Muscle of leg (tissue), 3 donors: ENCODE measurements at regions not wholly inside any gene's neighbourhood (a gene's known extent, or its start where the extent isn't known, plus 50 kb on each side); places are given as distances from the start of the nearest gene placed in this dataset.

Source experiments
- DNase-seq: peaks from one replicate; pipeline ENCODE4 v3.0.0; 2013
- H3K27ac ChIP-seq: one replicate; pipeline ENCODE4 v1.5.1; 2013; ENCODE audit warnings: mild to moderate bottlenecking, low read length, control low read depth
- H3K27me3 ChIP-seq: one replicate; pipeline ENCODE4 v1.6.1; 2013; ENCODE audit warnings: low read length; ENCODE audit not compliant: control insufficient read depth, insufficient read depth
- H3K36me3 ChIP-seq: one replicate; pipeline ENCODE4 v1.6.1; 2013; ENCODE audit warnings: low read length; ENCODE audit not compliant: control insufficient read depth, insufficient read depth
- H3K4me1 ChIP-seq: one replicate; pipeline ENCODE4 v1.6.1; 2013; ENCODE audit warnings: low read length; ENCODE audit not compliant: control insufficient read depth, insufficient read depth
- H3K4me3 ChIP-seq: one replicate; pipeline ENCODE4 v1.5.1; 2013; ENCODE audit warnings: low read length, control low read depth
- H3K9me3 ChIP-seq: replicated peaks from 2 replicates; pipeline ENCODE4 v1.6.1; 2013; ENCODE audit warnings: low read depth, low read length; ENCODE audit not compliant: control insufficient read depth
- WGBS: methylation state at CpG from one replicate; pipeline ENCODE4 v1.1.5; 2013; ENCODE audit warnings: missing lambda C conversion rate; ENCODE audit not compliant: insufficient coverage; 5-methylcytosine and 5-hydroxymethylcytosine counted together

DNA sequence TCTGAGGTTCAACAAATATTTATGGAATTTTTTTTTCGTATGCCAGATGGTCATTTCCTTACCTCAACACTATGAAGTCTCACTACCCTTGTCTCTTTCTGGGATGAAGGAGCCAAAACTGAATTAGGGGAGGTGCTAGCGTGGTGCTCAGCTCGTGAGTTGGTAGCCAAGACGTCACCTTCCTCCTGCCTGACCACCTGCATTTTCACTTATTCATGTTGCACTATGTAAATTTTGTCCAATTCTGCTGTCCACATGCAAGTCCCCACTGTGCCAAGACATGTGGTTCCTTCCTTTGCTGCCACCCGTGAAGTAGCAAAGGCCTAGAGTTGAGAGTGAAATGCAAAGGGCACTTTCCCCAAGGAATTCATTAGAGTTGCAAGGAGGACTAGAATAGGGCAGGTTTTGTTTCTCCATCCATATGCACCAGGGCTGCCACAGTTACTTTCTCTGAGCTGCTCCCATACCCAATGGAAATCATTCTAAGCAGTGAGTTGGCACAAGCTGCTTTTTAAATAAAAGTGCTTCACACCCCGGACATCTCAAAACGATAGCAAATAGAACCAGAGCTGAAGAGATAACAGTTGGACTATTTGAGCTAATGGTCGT is 591.3 kb upstream of the NOX3 start:
- WGBS = 43% methylated on average over 2 of the region's 8 CpGs
- no peak for DNase-seq
- no peaks in the 10 kb centered on the region for H3K27me3 ChIP-seq
- no peak overlapping the region for H3K27ac ChIP-seq
- H3K9me3 ChIP-seq = no peaks in the 10 kb centered on the region
- no peaks in the 10 kb centered on the region for H3K4me1 ChIP-seq
- no peak overlapping the region for H3K4me3 ChIP-seq
- H3K36me3 ChIP-seq = no peaks in the 10 kb centered on the region

DNA sequence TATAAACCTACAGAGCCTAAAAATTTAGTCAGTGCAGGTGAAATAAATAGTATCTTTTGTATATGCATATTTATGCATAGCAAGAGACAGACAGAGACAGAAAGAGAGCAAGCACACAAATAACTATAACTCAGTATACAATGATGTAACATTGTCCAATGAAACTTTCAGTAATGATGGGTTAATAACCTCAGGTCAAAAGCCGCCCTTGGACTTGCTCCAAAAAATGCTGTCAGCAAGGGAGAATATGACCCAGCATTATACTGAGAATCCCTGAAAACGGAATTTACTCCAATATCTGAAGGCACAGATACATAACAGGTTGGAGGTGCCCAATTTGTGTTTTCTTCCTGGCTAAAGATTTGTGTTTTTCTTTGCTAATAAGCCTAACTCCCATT is 590.6 kb upstream of the NOX3 start:
- no peak overlapping the region for H3K4me3 ChIP-seq
- H3K27ac ChIP-seq = no peak overlapping the region
- no peaks in the 10 kb centered on the region for H3K9me3 ChIP-seq
- H3K27me3 ChIP-seq = no peaks in the 10 kb centered on the region
- WGBS = 60% methylated on average over 1 of the region's 2 CpGs
- no peaks in the 10 kb centered on the region for H3K4me1 ChIP-seq
- no peak for DNase-seq
- no peaks in the 10 kb centered on the region for H3K36me3 ChIP-seq

DNA sequence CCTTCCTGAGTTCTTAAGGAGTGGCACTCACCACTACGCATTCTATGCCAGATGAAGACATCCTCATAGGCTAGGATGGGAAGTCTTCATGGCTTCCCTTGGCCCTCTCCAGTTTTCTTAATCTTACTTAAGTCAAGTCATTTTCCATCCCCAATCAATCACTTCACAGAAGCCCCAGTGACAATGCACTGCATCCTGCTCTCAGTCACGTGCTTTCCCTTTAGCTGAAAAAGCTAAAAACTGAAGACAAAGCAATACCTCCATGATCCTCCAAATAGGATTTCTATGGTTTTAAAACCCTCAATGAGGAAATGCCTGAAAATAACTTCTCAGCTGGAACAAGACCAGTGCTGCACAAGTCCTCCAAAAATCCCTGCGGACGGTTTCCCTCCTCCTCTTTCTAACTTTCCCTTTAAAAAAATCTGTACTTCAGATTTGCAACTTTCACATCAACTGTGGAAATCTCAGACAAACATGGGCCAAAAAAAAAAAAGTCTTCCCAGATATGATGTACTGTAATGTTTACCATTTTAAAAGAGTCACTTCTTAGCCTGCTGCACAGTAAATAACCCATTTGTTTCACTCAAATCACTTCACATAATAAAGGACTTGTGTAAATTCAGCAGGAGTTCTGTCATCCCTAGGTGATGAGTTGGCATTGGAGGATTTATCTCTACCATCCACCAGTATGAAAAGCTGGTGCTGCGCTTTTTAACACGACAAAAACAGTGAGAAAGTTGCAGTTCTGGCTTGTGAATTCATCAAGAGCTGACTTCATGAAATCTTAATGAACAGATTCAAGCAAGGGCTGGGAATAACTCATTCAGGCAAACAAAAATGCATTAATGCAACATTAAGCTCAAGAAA is 590.0 kb upstream of the NOX3 start:
- peak; percentile 73 for DNase-seq
- Histone ChIP-seq H3K4me3 (no peak overlapping the region), H3K27ac (peak overlapping the region; percentile 42), H3K36me3 (no peaks in the 10 kb centered on the region), H3K27me3 (no peaks in the 10 kb centered on the region), H3K4me1 (no peaks in the 10 kb centered on the region), H3K9me3 (no peaks in the 10 kb centered on the region)
- 0% methylated on average over 1 of the region's 6 CpGs for whole genome bisulfite sequencing

DNA sequence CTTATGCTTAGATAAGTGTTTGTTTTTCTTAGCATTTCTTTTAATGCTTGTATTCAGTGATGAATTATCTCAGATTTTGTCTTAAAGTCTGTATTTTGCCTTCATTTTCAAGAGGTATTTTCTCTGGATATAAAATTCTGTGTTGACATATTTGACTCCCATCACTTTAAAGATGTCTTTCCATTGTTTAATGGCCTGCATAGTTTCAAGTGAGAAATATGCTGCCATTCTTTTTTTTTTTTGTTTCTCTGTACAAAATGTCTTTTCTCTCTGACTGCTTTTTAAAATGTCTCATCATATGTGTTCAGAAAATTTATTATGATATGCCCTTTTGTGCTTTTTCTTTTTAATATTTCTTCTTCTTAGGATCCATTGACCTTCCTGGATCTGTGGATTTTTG is 578.0 kb upstream of the NOX3 start:
- Histone ChIP-seq H3K27ac (no peak overlapping the region), H3K27me3 (no peaks in the 10 kb centered on the region), H3K9me3 (peaks cover 8% of the 10 kb centered on the region), H3K4me3 (no peak overlapping the region), H3K4me1 (no peaks in the 10 kb centered on the region), H3K36me3 (no peaks in the 10 kb centered on the region)
- no peak for DNase-seq

DNA sequence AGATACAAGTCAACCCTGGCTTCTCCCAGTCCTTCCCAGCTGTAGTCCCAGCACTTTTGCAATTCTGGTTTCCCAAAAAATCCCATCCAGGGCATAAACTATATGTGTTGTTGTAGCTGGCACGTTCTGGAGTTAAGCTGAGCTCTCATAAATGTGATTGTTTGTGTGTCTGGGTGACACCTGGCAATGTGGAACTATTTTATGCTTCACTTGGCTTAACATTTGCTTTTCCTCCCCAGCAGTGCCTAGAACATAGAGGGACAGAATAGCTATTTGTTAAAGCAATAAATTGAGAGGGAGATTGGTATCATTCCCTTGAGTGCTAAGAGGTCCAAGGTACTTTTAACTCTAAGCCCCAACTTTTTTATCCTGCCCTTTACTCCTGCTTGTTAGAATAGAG is 575.9 kb upstream of the NOX3 start:
- H3K9me3 ChIP-seq = peaks cover 8% of the 10 kb centered on the region
- no CpG with 5 or more reads among the region's 1 CpG for WGBS
- H3K27me3 ChIP-seq = no peaks in the 10 kb centered on the region

DNA sequence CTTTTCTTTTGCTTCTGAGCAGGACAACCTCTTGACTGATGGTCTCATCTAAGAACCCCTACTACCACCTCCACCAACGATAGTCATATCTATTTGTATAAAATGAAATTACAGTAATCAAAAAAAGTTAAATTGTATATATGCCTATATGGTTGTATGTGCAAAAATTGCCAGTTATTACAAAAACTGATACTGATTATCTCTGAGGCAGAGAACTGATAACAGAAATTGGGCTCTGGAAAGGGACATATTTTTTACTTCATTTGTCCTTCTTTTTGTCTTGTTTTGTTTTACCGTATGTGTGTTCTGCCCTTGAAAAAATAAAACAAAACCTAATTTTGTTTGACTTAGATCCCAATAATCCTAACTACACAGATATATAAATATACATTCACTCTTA is 574.4 kb upstream of the NOX3 start:
- Histone ChIP-seq H3K27ac (no peak overlapping the region), H3K36me3 (no peaks in the 10 kb centered on the region), H3K4me3 (no peak overlapping the region), H3K27me3 (no peaks in the 10 kb centered on the region), H3K4me1 (no peaks in the 10 kb centered on the region), H3K9me3 (peaks cover 8% of the 10 kb centered on the region)
- WGBS = no CpG with 5 or more reads among the region's 2 CpGs
- no peak for DNase-seq

More for the DNA sequence above, 575.9 kb upstream of the NOX3 start:
- Histone ChIP-seq H3K27ac (no peak overlapping the region), H3K4me1 (no peaks in the 10 kb centered on the region), H3K4me3 (no peak overlapping the region), H3K36me3 (no peaks in the 10 kb centered on the region)
- no peak for DNase-seq

DNA sequence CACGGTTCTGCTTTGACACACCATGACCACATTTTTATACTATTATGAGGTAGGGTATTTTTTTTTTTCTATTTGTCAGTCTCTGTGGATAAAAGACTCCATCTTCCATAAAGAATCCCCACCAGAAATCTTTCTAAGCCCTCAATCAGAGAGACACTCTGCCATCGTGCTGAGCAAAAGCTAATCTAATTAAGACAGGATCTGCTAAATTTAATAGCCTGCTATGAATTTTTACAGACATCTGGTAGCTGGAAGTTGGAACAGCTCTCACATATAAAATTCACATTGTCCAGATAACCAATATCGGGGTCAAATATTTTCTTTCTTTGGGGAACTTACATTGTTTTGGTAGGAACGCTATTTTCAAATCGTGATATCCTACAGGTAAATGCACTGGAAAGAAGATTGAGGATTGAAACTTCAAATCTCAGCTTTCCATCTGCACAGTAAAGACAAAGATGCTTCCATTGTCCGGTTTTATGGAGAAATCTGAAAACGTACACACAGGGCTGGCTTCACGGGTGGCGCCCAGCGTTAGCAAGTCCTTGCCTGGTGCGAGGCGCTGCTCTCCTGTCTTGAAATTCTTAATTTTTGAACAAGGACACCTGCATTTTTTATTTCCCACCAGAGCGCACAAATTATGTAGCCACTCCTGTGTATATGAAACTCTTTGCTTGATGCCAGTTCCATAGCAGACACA is 573.8 kb upstream of the NOX3 start:
- Histone ChIP-seq H3K4me3 (no peak overlapping the region), H3K27ac (no peak overlapping the region), H3K36me3 (no peaks in the 10 kb centered on the region), H3K27me3 (no peaks in the 10 kb centered on the region), H3K4me1 (no peaks in the 10 kb centered on the region), H3K9me3 (peaks cover 10% of the 10 kb centered on the region)
- WGBS = 90% methylated on average over 8 of the region's 13 CpGs
- no peak for DNase-seq

DNA sequence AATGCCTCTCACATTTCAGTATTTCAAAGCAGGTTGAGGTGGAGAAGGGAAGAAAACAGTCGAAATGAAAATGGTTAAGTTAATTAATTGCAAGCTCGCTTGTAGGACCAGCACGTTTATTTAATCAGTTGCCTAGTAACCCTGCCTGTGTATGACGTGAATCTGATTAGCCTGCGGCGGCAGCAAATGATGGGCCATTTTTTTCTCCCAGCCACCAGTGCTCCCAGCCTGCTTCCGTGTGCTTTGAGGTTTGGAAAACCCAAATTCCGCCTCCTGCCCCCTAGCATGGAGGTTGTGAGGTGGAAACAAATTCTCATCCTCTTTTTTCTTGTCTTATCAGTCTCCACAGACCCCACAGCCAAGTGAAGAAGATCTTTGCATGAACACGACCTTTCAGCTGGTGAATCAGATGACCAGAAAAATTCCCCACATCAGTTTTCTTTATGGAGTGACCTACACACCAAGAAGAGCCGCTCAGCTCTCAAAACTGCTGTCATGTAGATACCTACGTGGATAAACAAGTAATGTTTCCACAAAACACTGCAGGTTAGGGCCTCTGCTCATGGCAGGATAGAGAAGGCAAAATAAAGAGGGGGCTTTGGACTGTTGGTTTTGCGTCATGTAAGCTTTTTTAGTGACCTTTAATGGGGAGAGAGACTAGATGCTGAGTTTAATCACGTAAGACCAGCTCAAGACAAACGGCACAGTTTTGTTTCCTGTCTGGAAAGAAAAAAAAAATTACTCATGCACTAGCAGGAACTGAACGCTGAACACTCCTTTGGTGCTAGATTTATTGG is 572.9 kb upstream of the NOX3 start:
- no peaks in the 10 kb centered on the region for H3K4me1 ChIP-seq
- H3K36me3 ChIP-seq = no peaks in the 10 kb centered on the region
- no peak overlapping the region for H3K4me3 ChIP-seq
- no peak overlapping the region for H3K27ac ChIP-seq
- peaks cover 6% of the 10 kb centered on the region for H3K9me3 ChIP-seq
- no peaks in the 10 kb centered on the region for H3K27me3 ChIP-seq
- DNase-seq = no peak
- 46% methylated on average over 9 of the region's 15 CpGs for WGBS

DNA sequence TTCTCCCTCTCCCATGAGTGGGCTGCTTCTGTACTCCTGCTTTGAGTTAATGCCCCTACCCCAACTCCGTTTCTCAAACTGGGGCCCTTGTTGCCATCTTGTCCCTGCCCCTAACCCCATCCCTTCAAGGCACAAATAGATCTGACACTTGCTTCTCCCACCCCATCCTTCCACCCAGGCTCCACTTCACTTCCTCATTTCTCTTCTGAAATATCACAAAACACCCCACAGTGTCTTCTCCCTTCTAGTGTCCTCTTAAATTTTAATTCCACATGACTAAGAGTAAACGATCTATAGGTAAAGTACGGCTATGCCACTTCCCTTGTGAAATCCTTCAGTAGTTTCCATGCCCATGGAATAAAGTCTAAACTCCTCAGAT is 571.6 kb upstream of the NOX3 start:
- H3K27me3 ChIP-seq = no peaks in the 10 kb centered on the region
- no peaks in the 10 kb centered on the region for H3K36me3 ChIP-seq
- no peaks in the 10 kb centered on the region for H3K4me1 ChIP-seq
- H3K4me3 ChIP-seq = no peak overlapping the region
- DNase-seq = no peak
- H3K27ac ChIP-seq = no peak overlapping the region
- H3K9me3 ChIP-seq = peaks cover 6% of the 10 kb centered on the region
- 73% methylated on average over 3 of the region's 3 CpGs for WGBS
